Mesenchymal stem cell (in vitro differentiated cells and primary cell): ENCODE measurements at regions not wholly inside any gene's neighbourhood (a gene's known extent, or its start where the extent isn't known, plus 50 kb on each side); places are given as distances from the start of the nearest gene placed in this dataset.

Source experiments
- DNase-seq: peaks from one replicate; pipeline ENCODE4 v3.0.0-alpha.2; 2013
- H2AFZ ChIP-seq: one replicate; pipeline ENCODE4 v1.6.1; 2013; ENCODE audit warnings: low read depth, mild to moderate bottlenecking, control low read depth, inconsistent platforms, low read length, moderate library complexity
- H2AK5ac ChIP-seq: 2 replicates; pipeline ENCODE4 v1.6.1; 2013; ENCODE audit warnings: low read length, moderate library complexity, mild to moderate bottlenecking, inconsistent platforms; ENCODE audit not compliant: severe bottlenecking
- H2BK120ac ChIP-seq: one replicate; pipeline ENCODE4 v1.6.1; 2013; ENCODE audit warnings: low read depth, mild to moderate bottlenecking, inconsistent platforms, low read length, moderate library complexity
- H2BK12ac ChIP-seq, 2 experiments: one replicate each; pipeline ENCODE4 v1.6.1; 2013; ENCODE audit warnings: inconsistent platforms in 2 of 2, low read length in 2 of 2, mild to moderate bottlenecking in 2 of 2, moderate library complexity in 2 of 2, control low read depth in 1 of 2
- H2BK15ac ChIP-seq: one replicate; pipeline ENCODE4 v1.6.1; 2013; ENCODE audit warnings: mild to moderate bottlenecking, low read depth, inconsistent platforms; ENCODE audit not compliant: poor library complexity, severe bottlenecking
- H2BK5ac ChIP-seq: 2 replicates; pipeline ENCODE4 v1.6.1; 2013; ENCODE audit warnings: low read depth, mild to moderate bottlenecking, low read length, control low read depth, inconsistent platforms; ENCODE audit not compliant: poor library complexity, severe bottlenecking
- H3K14ac ChIP-seq, 2 experiments: one replicate each; pipeline ENCODE4 v1.6.1; 2013; ENCODE audit warnings: inconsistent platforms in 2 of 2, low read length in 2 of 2, control low read depth in 1 of 2, mild to moderate bottlenecking in 1 of 2, moderate library complexity in 1 of 2
- H3K18ac ChIP-seq, 2 experiments: one replicate each; pipeline ENCODE4 v1.6.1; 2013; ENCODE audit warnings: inconsistent platforms in 2 of 2, low read length in 2 of 2, control low read depth in 1 of 2, low read depth in 1 of 2, mild to moderate bottlenecking in 1 of 2
- H3K23ac ChIP-seq, 2 experiments: one replicate each; pipeline ENCODE4 v1.6.1; 2013; ENCODE audit warnings: inconsistent platforms in 2 of 2, low read length in 2 of 2, mild to moderate bottlenecking in 2 of 2, moderate library complexity in 2 of 2, control low read depth in 1 of 2
- H3K27ac ChIP-seq: 2 replicates; pipeline ENCODE4 v1.5.1; 2013; ENCODE audit warnings: mild to moderate bottlenecking, moderate library complexity, low read length, control low read depth, inconsistent platforms; ENCODE audit not compliant: poor library complexity, severe bottlenecking
- H3K27me3 ChIP-seq, 2 experiments: 2 replicates each; pipeline versions ENCODE4 v1.6.1 to v1.7.0; 2013; ENCODE audit warnings: low read length in 2 of 2, mild to moderate bottlenecking in 2 of 2, moderate library complexity in 2 of 2, control low read depth in 1 of 2, inconsistent platforms in 1 of 2; ENCODE audit not compliant: control insufficient read depth in 1 of 2, insufficient read depth in 1 of 2
- H3K36me3 ChIP-seq, 2 experiments: 2 replicates each; pipeline versions ENCODE4 v1.6.1 to v1.7.0; 2013; ENCODE audit warnings: low read length in 2 of 2, control low read depth in 1 of 2, inconsistent platforms in 1 of 2, low read depth in 1 of 2, mild to moderate bottlenecking in 1 of 2; ENCODE audit not compliant: insufficient read depth in 2 of 2, control insufficient read depth in 1 of 2
- H3K4ac ChIP-seq, 2 experiments: one replicate each; pipeline ENCODE4 v1.6.1; 2013; ENCODE audit warnings: inconsistent platforms in 2 of 2, low read length in 2 of 2, mild to moderate bottlenecking in 2 of 2, moderate library complexity in 2 of 2, control low read depth in 1 of 2, low read depth in 1 of 2
- H3K4me1 ChIP-seq: 2 replicates; pipeline ENCODE4 v1.6.1; 2013; ENCODE audit warnings: low read depth, low read length, control low read depth; ENCODE audit not compliant: control insufficient read depth, insufficient read depth
- H3K4me2 ChIP-seq: 2 replicates; pipeline ENCODE4 v1.6.1; 2013; ENCODE audit warnings: low read length, mild to moderate bottlenecking, inconsistent platforms; ENCODE audit not compliant: poor library complexity, severe bottlenecking
- H3K4me3 ChIP-seq, 2 experiments: 2 replicates each; pipeline versions ENCODE4 v1.5.1 to v1.7.0; 2013; ENCODE audit warnings: low read length in 2 of 2, mild to moderate bottlenecking in 2 of 2, control low read depth in 1 of 2, low read depth in 1 of 2; ENCODE audit not compliant: insufficient read depth in 1 of 2
- H3K79me1 ChIP-seq: replicated peaks from 2 replicates; pipeline ENCODE4 v1.6.1; 2013; ENCODE audit warnings: mild to moderate bottlenecking, control low read depth, low read length, inconsistent platforms; ENCODE audit not compliant: poor library complexity, severe bottlenecking
- H3K9ac ChIP-seq: 2 replicates; pipeline ENCODE4 v1.7.0; 2013; ENCODE audit warnings: mild to moderate bottlenecking, low read length, moderate library complexity
- H3K9me3 ChIP-seq: 2 replicates; pipeline ENCODE4 v1.7.0; 2013; ENCODE audit warnings: mild to moderate bottlenecking, low read length; ENCODE audit not compliant: control insufficient read depth
- H4K8ac ChIP-seq: one replicate; pipeline ENCODE4 v1.6.1; 2013; ENCODE audit warnings: inconsistent platforms, mild to moderate bottlenecking, low read length, moderate library complexity
- H4K91ac ChIP-seq: one replicate; pipeline ENCODE4 v1.6.1; 2013; ENCODE audit warnings: mild to moderate bottlenecking, low read length, inconsistent platforms
- WGBS: methylation state at CpG from one replicate; pipeline ENCODE4 v1.1.7; 2013; ENCODE audit warnings: mixed read lengths; 5-methylcytosine and 5-hydroxymethylcytosine counted together

GRCh38 chr18:28984731-28985130, 807.8 kb upstream of the CDH2 start:
- no peak overlapping the region for H4K8ac ChIP-seq
- H3K4me1 ChIP-seq: no peaks in the 10 kb centered on the region
- no peak overlapping the region for H3K18ac ChIP-seq
- H3K36me3 ChIP-seq: no peaks in the 10 kb centered on the region
- H2BK12ac ChIP-seq: no peak overlapping the region
- H4K91ac ChIP-seq: no peak overlapping the region
- H2BK15ac ChIP-seq: no peak overlapping the region
- no peak overlapping the region for H3K23ac ChIP-seq
- no peak overlapping the region for H2AFZ ChIP-seq
- H2BK120ac ChIP-seq: no peak overlapping the region
- H3K27ac ChIP-seq: no peak overlapping the region
- DNase-seq: no peak
- H3K4me3 ChIP-seq: no peak overlapping the region
- no peak overlapping the region for H3K9ac ChIP-seq
- no peaks in the 10 kb centered on the region for H3K27me3 ChIP-seq
- H2AK5ac ChIP-seq: no peak overlapping the region
- H3K4ac ChIP-seq: no peak overlapping the region
- no peak overlapping the region for H3K4me2 ChIP-seq
- H2BK5ac ChIP-seq: no peak overlapping the region
- H3K79me1 ChIP-seq: no peaks in the 10 kb centered on the region
- H3K9me3 ChIP-seq: no peaks in the 10 kb centered on the region
- H3K14ac ChIP-seq: no peak overlapping the region
- WGBS: no CpG with 5 or more reads among the region's 1 CpG

- no peaks in the 10 kb centered on the region for H3K27me3 ChIP-seq
- no CpG with 5 or more reads among the region's 1 CpG for WGBS
- H2BK120ac ChIP-seq: no peak overlapping the region
- H3K27ac ChIP-seq: no peak overlapping the region
- no peak overlapping the region for H4K91ac ChIP-seq
- DNase-seq: no peak
- no peaks in the 10 kb centered on the region for H3K79me1 ChIP-seq
- no peak overlapping the region for H3K9ac ChIP-seq
- H3K9me3 ChIP-seq: peaks cover 9% of the 10 kb centered on the region
- no peak overlapping the region for H2AFZ ChIP-seq
- H2BK5ac ChIP-seq: no peak overlapping the region
- no peak overlapping the region for H3K4ac ChIP-seq
- H3K4me3 ChIP-seq: no peak overlapping the region
- H3K18ac ChIP-seq: no peak overlapping the region
- H3K36me3 ChIP-seq: no peaks in the 10 kb centered on the region
- no peak overlapping the region for H3K23ac ChIP-seq
- no peak overlapping the region for H2BK15ac ChIP-seq
- no peak overlapping the region for H2AK5ac ChIP-seq
- H3K4me1 ChIP-seq: no peaks in the 10 kb centered on the region
- no peak overlapping the region for H3K14ac ChIP-seq
- no peak overlapping the region for H2BK12ac ChIP-seq
- no peak overlapping the region for H4K8ac ChIP-seq
- no peak overlapping the region for H3K4me2 ChIP-seq
These were observed 797.6 kb upstream of the CDH2 start for GRCh38 chr18:28974504-28974903.

- Histone ChIP-seq H3K14ac (no peak overlapping the region), H2BK15ac (no peak overlapping the region), H2AFZ (no peak overlapping the region), H3K27me3 (no peaks in the 10 kb centered on the region), H3K27ac (no peak overlapping the region), H3K9me3 (peaks cover 9% of the 10 kb centered on the region), H3K36me3 (no peaks in the 10 kb centered on the region), H3K4me3 (no peak overlapping the region), H2AK5ac (no peak overlapping the region), H2BK12ac (no peak overlapping the region), H3K4me2 (no peak overlapping the region), H3K9ac (no peak overlapping the region), H3K18ac (no peak overlapping the region), H2BK120ac (no peak overlapping the region), H3K79me1 (no peaks in the 10 kb centered on the region), H4K8ac (no peak overlapping the region), H2BK5ac (no peak overlapping the region), H3K4ac (no peak overlapping the region), H4K91ac (no peak overlapping the region), H3K23ac (no peak overlapping the region), H3K4me1 (peaks cover 3% of the 10 kb centered on the region)
- WGBS: 100% methylated on average over 1 of the region's 1 CpG
- no peak for DNase-seq
These were observed 796.4 kb upstream of the CDH2 start for GRCh38 chr18:28973324-28973723.

- Histone ChIP-seq H3K4me1 (peaks cover 3% of the 10 kb centered on the region), H3K27me3 (no peaks in the 10 kb centered on the region), H3K36me3 (no peaks in the 10 kb centered on the region), H2BK5ac (no peak overlapping the region), H3K9me3 (peaks cover 6% of the 10 kb centered on the region), H3K4me2 (no peak overlapping the region), H4K91ac (no peak overlapping the region), H2BK12ac (no peak overlapping the region), H3K9ac (no peak overlapping the region), H3K4me3 (no peak overlapping the region), H3K23ac (no peak overlapping the region), H2AK5ac (no peak overlapping the region), H3K27ac (no peak overlapping the region), H3K79me1 (no peaks in the 10 kb centered on the region), H3K4ac (no peak overlapping the region), H2AFZ (no peak overlapping the region), H3K18ac (no peak overlapping the region), H4K8ac (no peak overlapping the region), H2BK120ac (no peak overlapping the region), H3K14ac (no peak overlapping the region), H2BK15ac (no peak overlapping the region)
- 95% methylated on average over 5 of the region's 5 CpGs for WGBS
- no peak for DNase-seq
These were observed 795.5 kb upstream of the CDH2 start for GRCh38 chr18:28972333-28972907.
